ENCODE measurements at regions not wholly inside any gene's neighbourhood (a gene's known extent, or its start where the extent isn't known, plus 50 kb on each side); places are given as distances from the start of the nearest gene placed in this dataset.

DNA sequence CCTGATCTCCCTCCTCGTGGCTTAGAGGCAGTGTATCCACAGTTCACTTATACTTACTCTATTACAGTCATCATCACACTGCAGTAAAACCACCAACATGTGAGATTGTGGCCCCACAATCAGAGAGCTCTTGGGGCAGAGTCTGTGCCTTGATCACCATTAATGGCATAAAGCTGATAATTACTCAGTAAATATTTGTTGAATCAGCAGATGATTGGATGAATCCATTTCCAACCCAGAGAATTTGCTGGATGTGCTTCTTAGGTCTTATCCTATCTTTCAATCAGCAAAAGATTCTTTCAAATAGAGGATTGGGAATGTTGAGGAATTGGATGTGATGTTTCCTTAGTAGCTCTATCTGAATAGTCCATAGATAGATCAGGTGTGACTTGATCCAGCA is 88.8 kb upstream of the PITX1 start:
- no peak overlapping the region for H3K4me3 ChIP-seq
- ATAC-seq (no peak), FAIRE-seq (no peak), DNase-seq (no peak)
- H3K4me1 ChIP-seq = no peaks in the 10 kb centered on the region
- TF ChIP-seq, protein P1, sequence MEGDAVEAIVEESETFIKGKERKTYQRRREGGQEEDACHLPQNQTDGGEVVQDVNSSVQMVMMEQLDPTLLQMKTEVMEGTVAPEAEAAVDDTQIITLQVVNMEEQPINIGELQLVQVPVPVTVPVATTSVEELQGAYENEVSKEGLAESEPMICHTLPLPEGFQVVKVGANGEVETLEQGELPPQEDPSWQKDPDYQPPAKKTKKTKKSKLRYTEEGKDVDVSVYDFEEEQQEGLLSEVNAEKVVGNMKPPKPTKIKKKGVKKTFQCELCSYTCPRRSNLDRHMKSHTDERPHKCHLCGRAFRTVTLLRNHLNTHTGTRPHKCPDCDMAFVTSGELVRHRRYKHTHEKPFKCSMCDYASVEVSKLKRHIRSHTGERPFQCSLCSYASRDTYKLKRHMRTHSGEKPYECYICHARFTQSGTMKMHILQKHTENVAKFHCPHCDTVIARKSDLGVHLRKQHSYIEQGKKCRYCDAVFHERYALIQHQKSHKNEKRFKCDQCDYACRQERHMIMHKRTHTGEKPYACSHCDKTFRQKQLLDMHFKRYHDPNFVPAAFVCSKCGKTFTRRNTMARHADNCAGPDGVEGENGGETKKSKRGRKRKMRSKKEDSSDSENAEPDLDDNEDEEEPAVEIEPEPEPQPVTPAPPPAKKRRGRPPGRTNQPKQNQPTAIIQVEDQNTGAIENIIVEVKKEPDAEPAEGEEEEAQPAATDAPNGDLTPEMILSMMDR (IDR thresholded peaks at IDR 0.05) = no peak
- H3K27ac ChIP-seq = no peak overlapping the region
- intact Hi-C loops (cut with DNase I) = no loop called here
- H3K36me3 ChIP-seq = no peaks in the 10 kb centered on the region
- no peaks in the 10 kb centered on the region for H3K9me3 ChIP-seq
- WGBS, 2 donors = 33 to 42% methylated on average over 1 of the region's 1 CpG
- H3K27me3 ChIP-seq = no peaks in the 10 kb centered on the region

DNA sequence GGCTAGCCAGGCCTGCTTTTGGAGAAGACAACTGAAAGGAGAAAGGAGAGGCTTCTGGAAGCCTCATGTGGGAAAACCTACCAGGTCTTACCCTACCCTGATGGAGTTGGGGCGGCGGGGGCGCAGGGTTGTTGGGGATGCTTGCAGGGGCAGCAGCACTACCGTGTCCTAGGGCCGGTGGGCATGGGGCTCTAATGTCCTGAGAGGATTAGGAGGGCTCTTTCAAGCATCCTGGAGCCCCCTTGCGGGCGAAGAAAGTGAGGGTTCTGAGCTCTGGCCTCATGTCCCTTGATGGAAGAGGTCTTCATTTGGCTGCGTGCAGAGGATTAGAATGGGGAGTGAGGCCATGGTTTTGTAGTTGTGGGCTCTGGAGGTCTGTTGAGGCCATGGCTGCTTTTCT is 86.9 kb upstream of the PITX1 start:
- intact Hi-C loops (cut with DNase I) = no loop called here
- Histone ChIP-seq H3K27ac (no peak overlapping the region), H3K36me3 (no peaks in the 10 kb centered on the region), H3K4me1 (no peaks in the 10 kb centered on the region), H3K9me3 (no peaks in the 10 kb centered on the region), H3K27me3 (no peaks in the 10 kb centered on the region), H3K4me3 (no peak overlapping the region)
- FAIRE-seq (no peak), ATAC-seq (no peak), DNase-seq (no peak)
- 87 to 91% methylated on average over 8 of the region's 8 CpGs for WGBS, 2 donors
- TF ChIP-seq, protein P1 (IDR thresholded peaks at IDR 0.05) = no peak

DNA sequence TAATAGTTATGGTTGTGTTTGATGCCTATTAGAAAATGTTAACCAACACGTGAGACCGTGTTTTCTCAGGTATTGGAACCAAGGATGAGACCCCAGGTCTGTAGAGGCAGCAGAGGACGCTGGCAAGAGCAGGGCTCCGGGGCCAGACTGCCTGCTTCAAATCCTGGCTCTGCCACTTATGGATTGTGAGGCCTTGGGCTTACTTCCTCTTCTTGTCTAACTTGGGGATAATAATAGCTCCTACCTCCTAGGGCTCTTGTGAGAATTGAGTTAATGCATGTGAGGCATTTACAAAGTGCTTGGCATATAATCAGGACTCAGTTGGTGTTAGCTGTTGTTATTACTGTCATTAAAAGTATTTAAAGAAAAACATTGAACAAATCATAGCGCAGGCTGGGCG is 85.5 kb upstream of the PITX1 start:
- TF ChIP-seq, protein P1 (IDR thresholded peaks at IDR 0.05) = no peak
- Histone ChIP-seq H3K9me3 (no peaks in the 10 kb centered on the region), H3K27me3 (no peaks in the 10 kb centered on the region), H3K4me3 (no peak overlapping the region), H3K27ac (no peak overlapping the region), H3K36me3 (no peaks in the 10 kb centered on the region), H3K4me1 (no peaks in the 10 kb centered on the region)
- ATAC-seq (peak in 1 of 4 donors; percentile 21), FAIRE-seq (no peak), DNase-seq (no peak)
- intact Hi-C loops (cut with DNase I) = no loop called here
- WGBS, 2 donors = 74 to 77% methylated on average over 6 of the region's 6 CpGs

DNA sequence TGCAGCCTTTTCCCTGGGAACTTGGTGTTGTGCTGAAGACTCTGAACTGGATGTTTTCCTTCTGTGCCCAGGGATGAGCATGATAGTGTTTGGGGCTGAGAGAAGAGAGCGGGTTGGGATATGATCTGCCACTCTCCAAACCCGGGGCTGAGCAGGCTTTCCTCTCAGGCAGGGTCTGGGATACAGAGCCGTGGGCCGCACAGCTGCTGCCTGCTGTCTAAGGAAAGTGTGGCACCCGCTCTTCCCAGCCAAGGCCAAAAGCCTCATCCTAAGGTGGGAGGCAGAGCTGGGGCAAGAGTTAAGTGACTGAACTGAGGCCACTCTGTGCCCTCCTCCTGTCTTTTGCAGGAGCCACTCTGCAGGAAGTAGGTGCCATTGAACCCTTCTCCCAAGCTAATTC is 83.6 kb upstream of the PITX1 start:
- no peaks in the 10 kb centered on the region for H3K4me1 ChIP-seq
- no peaks in the 10 kb centered on the region for H3K36me3 ChIP-seq
- FAIRE-seq (no peak), DNase-seq (no peak), ATAC-seq (no peak)
- no peak overlapping the region for H3K27ac ChIP-seq
- intact Hi-C loops (cut with DNase I) = no loop called here
- H3K27me3 ChIP-seq = no peaks in the 10 kb centered on the region
- WGBS, 2 donors = 73 to 88% methylated on average over 5 of the region's 5 CpGs
- TF ChIP-seq, protein P1 (IDR thresholded peaks at IDR 0.05) = no peak
- no peak overlapping the region for H3K4me3 ChIP-seq
- no peaks in the 10 kb centered on the region for H3K9me3 ChIP-seq

DNA sequence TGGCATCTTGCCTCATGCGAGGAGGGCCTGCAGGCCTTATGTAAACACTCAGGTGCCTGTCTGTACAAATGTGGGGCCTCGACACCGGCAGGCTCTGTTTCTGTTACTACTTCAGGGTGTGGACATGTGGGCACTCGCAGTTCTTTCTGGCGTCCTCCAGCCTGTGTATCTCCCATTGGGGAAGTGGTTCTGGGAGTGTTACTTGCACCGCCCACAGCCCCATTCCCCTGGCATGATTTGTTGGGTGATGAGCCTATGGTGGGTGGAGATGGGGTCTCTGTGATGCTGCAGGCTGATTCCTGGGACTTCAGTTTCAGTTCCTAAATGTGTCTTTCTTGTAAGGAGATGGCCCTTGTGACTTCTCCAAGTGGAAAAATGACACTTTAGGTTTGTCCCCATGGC is 82.1 kb upstream of the PITX1 start:
- no peaks in the 10 kb centered on the region for H3K4me1 ChIP-seq
- 77 to 82% methylated on average over 6 of the region's 6 CpGs for WGBS, 2 donors
- H3K36me3 ChIP-seq = no peaks in the 10 kb centered on the region
- H3K27me3 ChIP-seq = no peaks in the 10 kb centered on the region
- no peaks in the 10 kb centered on the region for H3K9me3 ChIP-seq
- no peak overlapping the region for H3K4me3 ChIP-seq
- FAIRE-seq (no peak), DNase-seq (peak in 1 of 6 donors; percentile 32), ATAC-seq (peak in 2 of 4 donors; percentile 68 to 81)
- TF ChIP-seq, protein P1 (IDR thresholded peaks at IDR 0.05) = no peak
- intact Hi-C loops (cut with DNase I) = no loop called here
- H3K27ac ChIP-seq = no peak overlapping the region

All from pancreas (tissue), 10 donors.